ENCODE measurements at regions not wholly inside any gene's neighbourhood (a gene's known extent, or its start where the extent isn't known, plus 50 kb on each side); places are given as distances from the start of the nearest gene placed in this dataset.

DNA sequence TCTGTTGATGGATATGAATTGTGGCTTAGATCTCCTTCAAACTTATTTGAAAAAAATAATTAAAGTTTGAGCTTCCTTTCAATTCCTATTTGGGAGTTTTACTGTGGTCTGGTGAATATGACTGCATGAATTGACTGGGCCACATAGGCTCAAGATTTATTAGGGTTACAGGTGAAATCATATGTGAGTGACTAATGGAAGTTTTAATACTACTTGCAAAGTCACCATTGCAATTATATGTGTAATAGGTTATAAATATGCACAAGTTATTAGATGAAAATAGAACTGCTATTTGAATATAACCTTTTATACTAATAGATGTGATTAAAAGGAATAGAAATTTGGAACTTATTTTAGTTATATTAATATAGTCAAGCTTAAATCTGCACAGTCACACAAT lies 712.1 kb upstream of the MMS22L start:
- Histone ChIP-seq H3K4me3 (IDR thresholded peaks at IDR 0.05; ENCODE audit: insufficient read depth, low read depth, low read length) (no peak overlapping the region), H3K27ac (no peak overlapping the region), H3K79me2 (ENCODE audit: insufficient read depth, low read depth) (no peaks in the 10 kb centered on the region), H4K20me1 (ENCODE audit: insufficient read depth) (no peaks in the 10 kb centered on the region), H3K36me3 (ENCODE audit: insufficient read depth) (no peaks in the 10 kb centered on the region), H3K4me2 (no peak overlapping the region), H2AFZ (ENCODE audit: low read depth) (no peak overlapping the region), H3K4me1 (ENCODE audit: low read depth, poor library complexity, severe bottlenecking) (no peaks in the 10 kb centered on the region), H3K27me3 (ENCODE audit: insufficient read depth, low read depth) (no peaks in the 10 kb centered on the region), H3K9ac (no peak overlapping the region)
- TF ChIP-seq, protein P1, sequence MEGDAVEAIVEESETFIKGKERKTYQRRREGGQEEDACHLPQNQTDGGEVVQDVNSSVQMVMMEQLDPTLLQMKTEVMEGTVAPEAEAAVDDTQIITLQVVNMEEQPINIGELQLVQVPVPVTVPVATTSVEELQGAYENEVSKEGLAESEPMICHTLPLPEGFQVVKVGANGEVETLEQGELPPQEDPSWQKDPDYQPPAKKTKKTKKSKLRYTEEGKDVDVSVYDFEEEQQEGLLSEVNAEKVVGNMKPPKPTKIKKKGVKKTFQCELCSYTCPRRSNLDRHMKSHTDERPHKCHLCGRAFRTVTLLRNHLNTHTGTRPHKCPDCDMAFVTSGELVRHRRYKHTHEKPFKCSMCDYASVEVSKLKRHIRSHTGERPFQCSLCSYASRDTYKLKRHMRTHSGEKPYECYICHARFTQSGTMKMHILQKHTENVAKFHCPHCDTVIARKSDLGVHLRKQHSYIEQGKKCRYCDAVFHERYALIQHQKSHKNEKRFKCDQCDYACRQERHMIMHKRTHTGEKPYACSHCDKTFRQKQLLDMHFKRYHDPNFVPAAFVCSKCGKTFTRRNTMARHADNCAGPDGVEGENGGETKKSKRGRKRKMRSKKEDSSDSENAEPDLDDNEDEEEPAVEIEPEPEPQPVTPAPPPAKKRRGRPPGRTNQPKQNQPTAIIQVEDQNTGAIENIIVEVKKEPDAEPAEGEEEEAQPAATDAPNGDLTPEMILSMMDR (conservative IDR thresholded peaks at IDR 0.05; ENCODE audit: low read depth, low read length) = no peak

DNA sequence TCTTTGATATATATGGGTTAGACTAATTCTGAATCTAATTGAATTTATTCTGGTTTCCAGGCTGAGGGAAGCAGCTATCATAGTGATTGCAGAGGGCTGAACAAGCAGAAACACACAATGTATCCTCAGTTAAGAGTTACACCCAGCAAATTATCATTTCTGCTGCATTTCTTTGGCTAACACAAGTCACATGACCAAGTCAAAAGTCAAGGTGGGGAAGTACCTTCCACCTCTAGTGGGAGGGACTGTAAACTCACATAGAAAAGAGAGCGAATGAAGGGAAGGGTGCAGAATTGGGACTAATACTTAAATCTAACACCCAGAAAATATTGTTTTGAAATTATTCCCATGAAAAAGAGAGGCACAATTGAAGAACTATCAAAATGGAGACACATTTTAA lies 719.7 kb upstream of the MMS22L start:
- no peak overlapping the region for H3K4me3 ChIP-seq (IDR thresholded peaks at IDR 0.05; ENCODE audit: insufficient read depth, low read depth, low read length)
- TF ChIP-seq, protein P1 (conservative IDR thresholded peaks at IDR 0.05; ENCODE audit: low read depth, low read length) = no peak
- H3K27me3 ChIP-seq (ENCODE audit: insufficient read depth, low read depth) = no peaks in the 10 kb centered on the region
- H3K79me2 ChIP-seq (ENCODE audit: insufficient read depth, low read depth) = no peaks in the 10 kb centered on the region
- H3K4me2 ChIP-seq = no peak overlapping the region
- H3K4me1 ChIP-seq (ENCODE audit: low read depth, poor library complexity, severe bottlenecking) = no peaks in the 10 kb centered on the region
- no peak overlapping the region for H2AFZ ChIP-seq (ENCODE audit: low read depth)
- H3K27ac ChIP-seq = no peak overlapping the region
- H4K20me1 ChIP-seq (ENCODE audit: insufficient read depth) = no peaks in the 10 kb centered on the region
- H3K36me3 ChIP-seq (ENCODE audit: insufficient read depth) = no peaks in the 10 kb centered on the region
- no peak overlapping the region for H3K9ac ChIP-seq

DNA sequence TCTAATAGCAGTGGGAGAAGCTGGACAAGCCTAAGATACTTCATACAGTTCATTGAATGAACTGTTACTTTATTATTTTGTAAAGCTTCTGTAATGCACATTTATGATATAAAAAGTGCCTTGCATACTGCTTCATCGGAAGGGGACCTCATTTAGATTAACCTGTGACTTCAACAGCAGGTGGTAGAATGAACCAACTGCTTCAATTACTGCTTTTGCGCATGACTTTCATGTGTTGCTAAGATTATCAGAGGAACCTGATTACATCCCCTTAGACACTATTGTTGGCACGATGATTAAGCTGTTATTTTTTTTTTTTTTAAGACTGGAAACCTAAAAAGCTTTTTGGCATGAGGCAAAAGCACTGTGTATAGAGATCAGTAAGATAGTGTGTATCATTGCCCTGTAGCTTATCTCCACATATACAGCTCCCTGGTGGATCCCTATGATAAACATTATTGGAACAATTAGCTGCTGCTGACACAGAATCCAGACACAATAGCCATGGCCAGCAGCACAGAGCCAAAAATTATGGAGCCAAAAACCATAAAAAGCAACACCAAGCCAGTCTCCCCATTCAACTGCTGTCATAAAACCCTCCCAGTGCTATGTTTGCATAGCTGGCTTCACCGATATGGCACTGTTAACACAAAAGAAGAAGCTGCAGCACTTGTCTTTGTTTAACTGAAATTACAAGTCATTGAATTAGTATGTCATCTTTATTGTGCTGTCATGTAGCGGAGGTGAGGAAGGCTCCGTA lies 731.6 kb upstream of the MMS22L start:
- Histone ChIP-seq H3K4me1 (ENCODE audit: low read depth, poor library complexity, severe bottlenecking) (no peaks in the 10 kb centered on the region), H3K27ac (no peak overlapping the region), H3K79me2 (ENCODE audit: insufficient read depth, low read depth) (no peaks in the 10 kb centered on the region), H3K36me3 (ENCODE audit: insufficient read depth) (no peaks in the 10 kb centered on the region), H3K4me3 (IDR thresholded peaks at IDR 0.05; ENCODE audit: insufficient read depth, low read depth, low read length) (no peak overlapping the region), H3K9ac (no peak overlapping the region), H2AFZ (ENCODE audit: low read depth) (no peak overlapping the region), H3K4me2 (no peak overlapping the region), H3K27me3 (ENCODE audit: insufficient read depth, low read depth) (no peaks in the 10 kb centered on the region), H4K20me1 (ENCODE audit: insufficient read depth) (no peaks in the 10 kb centered on the region)
- TF ChIP-seq, protein P1 (conservative IDR thresholded peaks at IDR 0.05; ENCODE audit: low read depth, low read length) = no peak

DNA sequence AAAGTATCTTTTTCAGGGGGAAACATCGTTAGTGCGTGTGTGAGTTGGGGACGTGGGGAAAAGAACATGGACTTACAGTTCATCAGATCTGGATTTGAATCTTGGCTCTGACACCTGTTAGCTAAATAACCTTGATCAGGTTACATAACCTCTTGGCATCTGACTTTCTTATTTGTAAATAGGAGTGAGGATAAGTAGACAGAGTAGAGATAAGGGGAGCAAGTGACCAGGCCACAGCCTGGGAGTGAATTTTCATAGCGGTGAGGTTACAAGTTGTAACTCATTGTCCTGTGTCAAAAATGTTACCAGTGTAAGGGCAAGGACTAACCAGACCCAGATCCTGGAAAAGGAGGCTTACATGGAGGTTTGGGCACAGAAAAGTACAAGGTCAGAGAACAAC lies 733.5 kb upstream of the MMS22L start:
- TF ChIP-seq, protein P1 (conservative IDR thresholded peaks at IDR 0.05; ENCODE audit: low read depth, low read length) = no peak
- H3K4me3 ChIP-seq (IDR thresholded peaks at IDR 0.05; ENCODE audit: insufficient read depth, low read depth, low read length) = no peak overlapping the region
- H4K20me1 ChIP-seq (ENCODE audit: insufficient read depth) = no peaks in the 10 kb centered on the region
- no peaks in the 10 kb centered on the region for H3K36me3 ChIP-seq (ENCODE audit: insufficient read depth)
- H2AFZ ChIP-seq (ENCODE audit: low read depth) = no peak overlapping the region
- no peak overlapping the region for H3K4me2 ChIP-seq
- H3K4me1 ChIP-seq (ENCODE audit: low read depth, poor library complexity, severe bottlenecking) = no peaks in the 10 kb centered on the region
- no peaks in the 10 kb centered on the region for H3K79me2 ChIP-seq (ENCODE audit: insufficient read depth, low read depth)
- H3K27ac ChIP-seq = no peak overlapping the region
- H3K9ac ChIP-seq = no peak overlapping the region
- no peaks in the 10 kb centered on the region for H3K27me3 ChIP-seq (ENCODE audit: insufficient read depth, low read depth)

Measured in KMS-11 (cell line).